DMS153 treated with DMSO at 0.1 percent for 48 hours (cell line): ENCODE measurements at regions not wholly inside any gene's neighbourhood (a gene's known extent, or its start where the extent isn't known, plus 50 kb on each side); places are given as distances from the start of the nearest gene placed in this dataset.

Experiments used
- DNase-seq: peaks from one replicate; lab custom pipeline; 2025; ENCODE audit not compliant: unreplicated experiment; lab: John Stamatoyannopoulos, UW

DNA sequence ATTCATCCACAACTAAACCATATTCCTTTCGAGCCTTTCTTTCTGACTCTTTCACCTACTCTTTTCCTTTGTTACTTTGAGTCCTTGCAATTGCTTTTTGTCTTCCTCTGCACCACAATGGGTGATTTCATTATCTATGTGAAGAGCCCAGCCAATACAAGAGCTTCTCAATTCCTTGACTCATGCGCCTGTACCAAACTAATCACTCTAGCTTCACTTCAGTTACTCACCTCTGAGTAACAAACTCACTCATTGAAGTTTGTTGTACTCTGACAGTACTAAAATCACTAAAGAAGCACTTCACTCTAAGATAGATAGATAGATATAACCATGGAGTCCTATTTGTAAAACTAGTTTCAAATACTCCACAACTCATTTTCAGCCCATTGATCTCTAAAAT is 191.7 kb upstream of the EPHA5 start:
- no peak for DNase-seq

DNA sequence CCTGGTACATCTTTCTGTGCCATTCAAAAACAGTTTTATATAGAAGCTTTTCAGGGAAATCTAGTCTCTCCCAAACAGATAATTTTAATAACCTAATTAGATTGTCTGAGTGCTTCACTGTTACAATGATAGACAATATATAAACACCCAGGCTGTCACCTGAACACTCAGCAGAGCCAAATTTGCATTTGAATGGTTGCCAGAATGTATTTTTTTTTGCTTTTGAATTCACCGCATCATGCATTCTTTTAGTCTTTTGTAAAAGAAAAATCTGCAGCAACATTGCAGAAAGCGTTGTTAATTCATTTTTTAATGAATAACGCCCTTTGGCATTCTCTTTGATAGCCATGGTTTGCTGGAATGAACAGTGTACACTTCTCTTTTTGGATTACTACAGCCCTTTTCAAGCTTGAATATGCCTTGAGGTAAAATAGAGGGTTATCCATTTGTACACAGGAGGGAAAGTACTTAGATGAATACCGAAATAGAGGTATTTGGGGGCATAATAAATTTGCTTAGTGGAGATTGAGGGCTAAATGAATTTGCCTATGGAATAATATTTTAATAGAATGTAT is 175.0 kb upstream of the EPHA5 start:
- DNase-seq: no peak

- no peak for DNase-seq
These were observed 169.1 kb upstream of the EPHA5 start for GRCh38 chr4:65839164-65839931.

DNA sequence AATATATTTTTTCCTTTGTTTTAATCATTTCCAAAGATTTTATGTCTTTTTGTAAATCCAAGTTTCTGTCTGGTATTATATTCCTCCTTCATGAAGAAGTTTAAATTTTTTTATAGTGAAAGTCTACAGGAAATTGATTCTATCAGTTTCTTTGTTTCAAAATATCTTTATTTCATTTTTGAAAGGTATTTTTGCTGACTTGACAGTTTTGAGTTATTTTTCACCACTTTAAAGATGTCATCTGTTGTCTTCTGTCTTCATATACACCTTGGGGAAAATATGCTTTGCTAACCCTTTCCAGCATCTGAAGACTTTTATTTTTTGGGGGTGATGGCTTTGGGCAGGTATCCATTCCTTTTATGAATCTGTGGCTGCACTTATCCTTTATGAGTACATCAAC is 164.4 kb upstream of the EPHA5 start:
- DNase-seq: no peak

- DNase-seq: no peak
These were observed 161.5 kb upstream of the EPHA5 start for GRCh38 chr4:65831828-65832227.

GRCh38 chr4:65825116-65825753 is 154.9 kb upstream of the EPHA5 start:
- no peak for DNase-seq

- DNase-seq: no peak
These were observed 148.9 kb upstream of the EPHA5 start for GRCh38 chr4:65819192-65819591.

DNA sequence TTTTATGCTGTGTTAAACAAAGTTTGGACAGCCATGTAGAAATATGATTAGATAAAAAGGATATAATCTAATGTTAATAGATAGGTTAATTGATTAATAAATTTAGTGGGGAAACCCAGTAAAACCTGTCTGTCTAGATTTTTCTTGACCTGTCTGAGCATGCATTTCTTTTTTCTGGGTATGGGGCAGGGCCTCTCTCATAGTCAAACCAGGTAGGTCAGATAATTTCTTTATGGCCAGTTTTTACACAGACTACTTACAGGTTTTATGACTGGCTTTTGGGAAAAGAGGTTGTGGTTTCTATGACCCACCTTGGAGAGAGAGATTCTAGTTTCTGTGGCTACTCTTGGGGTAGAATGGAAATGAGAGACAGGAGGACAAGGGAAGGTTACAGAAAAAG is 135.6 kb upstream of the EPHA5 start:
- no peak for DNase-seq

DNA sequence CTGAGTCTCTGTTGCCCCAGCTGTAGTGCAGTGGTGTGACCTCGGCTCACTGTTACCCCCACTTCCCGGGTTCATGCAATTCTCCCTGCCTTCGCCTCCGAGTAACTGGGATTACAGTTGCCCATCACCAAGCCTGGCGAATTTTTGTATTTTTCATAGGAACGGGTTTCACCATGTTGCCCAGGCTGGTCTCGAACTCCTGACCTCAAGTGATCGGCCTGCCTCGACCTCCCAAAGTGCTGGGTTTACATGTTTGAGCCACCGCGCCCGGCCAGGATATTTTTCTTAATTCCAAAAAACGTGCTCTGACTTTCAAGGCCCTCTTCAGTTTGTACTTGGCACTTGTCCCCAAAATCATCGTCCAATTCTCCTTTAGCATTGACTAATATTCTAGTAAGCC is 129.2 kb upstream of the EPHA5 start:
- DNase-seq: no peak

DNA sequence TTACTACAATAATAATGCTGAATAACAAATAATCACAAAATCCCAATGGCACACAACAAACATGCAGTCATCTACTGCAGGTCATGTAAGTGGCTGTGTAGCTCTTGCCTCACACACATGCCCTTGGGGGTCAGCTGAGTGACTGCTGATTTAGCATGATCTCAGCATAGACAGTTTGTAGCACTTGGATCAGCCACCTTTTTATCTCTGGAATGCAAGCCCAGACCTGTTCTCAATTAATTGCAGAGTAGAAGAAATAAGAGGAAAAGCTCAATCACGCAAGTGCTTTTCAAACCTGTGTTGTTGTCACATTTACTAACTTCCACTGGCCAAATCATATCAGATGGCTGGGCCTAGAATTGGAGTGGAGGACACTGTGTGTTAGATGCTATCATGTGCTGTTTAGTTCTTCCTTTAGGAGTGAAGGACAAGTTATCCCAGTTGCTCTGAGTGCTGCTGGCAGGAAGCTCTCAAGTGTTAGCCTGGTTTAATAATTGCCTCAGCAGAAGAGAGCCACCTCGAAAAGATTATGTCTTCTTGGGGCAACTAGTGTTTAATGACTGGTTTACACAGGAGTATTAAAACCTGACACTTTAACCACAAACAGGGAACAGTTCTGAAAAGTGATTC is 128.3 kb upstream of the EPHA5 start:
- no peak for DNase-seq

DNA sequence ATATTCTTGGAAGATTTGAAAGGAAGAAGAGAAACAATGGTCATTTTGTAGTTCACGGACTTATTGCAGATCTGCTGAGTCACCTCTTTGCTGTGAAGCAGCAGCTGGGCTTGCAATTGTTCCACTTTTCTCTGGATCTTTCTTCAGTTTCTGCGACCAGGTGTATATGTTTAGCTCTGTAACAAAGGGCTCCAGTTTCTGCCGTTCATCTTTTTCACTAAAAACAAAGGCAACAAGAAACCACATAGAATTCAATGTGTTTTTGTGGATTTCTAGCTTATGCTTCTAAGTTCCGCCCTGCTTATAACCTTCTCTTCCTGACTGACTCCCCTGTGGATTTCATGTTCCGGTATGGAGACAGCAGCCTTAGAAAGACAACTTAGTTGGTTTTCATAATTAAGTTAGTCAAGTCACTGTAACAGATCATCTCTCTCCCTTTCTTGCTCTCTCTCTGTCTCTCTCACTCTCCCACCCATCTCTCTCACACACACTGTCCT is 121.6 kb upstream of the EPHA5 start:
- no peak for DNase-seq

- DNase-seq: no peak
These were observed 121.0 kb upstream of the EPHA5 start for GRCh38 chr4:65791111-65791811.

DNA sequence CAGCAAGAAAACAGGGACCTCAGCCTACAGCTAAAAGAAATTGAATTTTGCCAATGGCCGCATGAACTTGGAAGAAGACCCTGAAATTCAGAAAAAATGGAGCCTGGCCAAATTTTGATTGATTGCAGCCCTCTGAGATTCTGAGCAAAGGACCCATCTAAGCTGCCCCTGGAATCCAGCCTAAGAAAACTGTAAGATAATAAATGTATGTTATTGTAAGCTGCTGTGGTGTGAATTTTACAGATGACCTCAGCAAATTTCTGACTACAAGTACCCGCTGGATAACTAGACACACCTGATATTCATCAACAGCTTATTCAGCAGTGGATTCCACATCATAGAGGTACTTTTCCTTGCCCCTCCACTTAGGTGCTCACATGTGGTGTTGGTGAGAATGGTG is 119.5 kb upstream of the EPHA5 start:
- DNase-seq: no peak

GRCh38 chr4:65789341-65789740 is 119.1 kb upstream of the EPHA5 start:
- DNase-seq: no peak

- no peak for DNase-seq
These were observed 107.0 kb upstream of the EPHA5 start for GRCh38 chr4:65777270-65777669.

- DNase-seq: no peak
These were observed 103.3 kb upstream of the EPHA5 start for GRCh38 chr4:65773636-65774035.

- no peak for DNase-seq
These were observed 77.1 kb upstream of the EPHA5 start for GRCh38 chr4:65747386-65747785.

DNA sequence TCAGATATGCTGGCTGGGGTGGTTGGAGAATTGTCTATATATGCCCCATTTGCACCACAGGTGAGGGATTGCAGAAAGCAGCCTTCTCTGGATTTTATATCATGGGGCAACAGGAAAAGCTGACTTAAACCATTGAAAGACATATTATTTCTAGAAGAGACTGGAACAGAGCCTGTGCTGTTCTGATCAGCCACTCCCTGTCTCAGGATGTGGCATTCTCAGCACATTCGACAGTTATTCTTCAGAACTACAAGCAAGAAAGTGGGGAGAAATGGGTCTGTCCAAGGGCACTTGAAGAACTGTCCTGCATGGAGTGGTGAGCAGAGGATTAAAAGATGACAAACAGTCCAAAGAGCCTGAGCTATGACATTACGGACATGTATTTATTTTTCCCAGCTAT is 67.8 kb upstream of the EPHA5 start:
- DNase-seq: no peak

DNA sequence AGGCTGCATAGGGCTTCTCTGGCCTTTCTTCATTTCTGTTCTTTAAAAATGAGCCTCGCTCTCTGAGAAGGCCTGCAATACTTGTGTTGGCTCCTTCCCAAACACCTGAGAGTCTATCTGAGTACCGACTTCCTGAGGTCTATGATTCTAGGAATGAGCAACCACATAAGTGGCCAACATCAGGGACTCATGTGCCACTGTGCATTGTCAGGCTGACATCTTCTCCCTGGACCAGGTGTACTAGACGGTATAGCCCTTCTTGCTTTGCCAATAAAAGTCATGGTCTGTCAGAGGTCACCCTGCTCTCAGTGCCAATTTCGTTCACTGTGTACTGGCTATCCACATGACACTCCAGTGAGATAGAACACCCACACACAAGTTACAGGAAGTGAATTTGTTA is 67.4 kb upstream of the EPHA5 start:
- no peak for DNase-seq

GRCh38 chr4:65724973-65725372 is 54.7 kb upstream of the EPHA5 start:
- no peak for DNase-seq
